GM23248 (cell line): ENCODE measurements at regions not wholly inside any gene's neighbourhood (a gene's known extent, or its start where the extent isn't known, plus 50 kb on each side); places are given as distances from the start of the nearest gene placed in this dataset.

Experiments used
- DNase-seq: peaks from one replicate; pipeline ENCODE4 v3.0.0-alpha.2; 2015
- H2AFZ ChIP-seq: fragments of 200-600 bp; sonication (generic); 2 replicates; pipeline ENCODE4 v1.6.1; 2016; ENCODE audit warnings: antibody characterized with exemption
- H3F3A ChIP-seq: fragments of 200-600 bp; sonication (generic); 2 replicates; pipeline ENCODE4 v1.6.1; 2016; ENCODE audit warnings: mild to moderate bottlenecking, antibody characterized with exemption, mixed run types; ENCODE audit not compliant: insufficient read depth
- H3K27ac ChIP-seq: fragments of 200-600 bp; sonication (generic); 2 replicates; pipeline ENCODE4 v1.5.1; 2016; ENCODE audit warnings: mild to moderate bottlenecking
- H3K27me3 ChIP-seq: fragments of 200-600 bp; sonication (generic); replicated peaks from 2 replicates; pipeline ENCODE4 v1.6.1; 2016; ENCODE audit warnings: mild to moderate bottlenecking; ENCODE audit not compliant: insufficient read depth
- H3K36me3 ChIP-seq: fragments of 200-600 bp; sonication (generic); 2 replicates; pipeline ENCODE4 v1.6.1; 2016; ENCODE audit warnings: low read depth, mild to moderate bottlenecking
- H3K4me1 ChIP-seq: fragments of 200-600 bp; sonication (generic); 2 replicates; pipeline ENCODE4 v1.6.1; 2016; ENCODE audit warnings: mild to moderate bottlenecking; ENCODE audit not compliant: insufficient read depth
- H3K4me2 ChIP-seq: fragments of 200-600 bp; sonication (generic); one replicate; pipeline ENCODE4 v1.6.1; 2016; ENCODE audit warnings: mild to moderate bottlenecking; ENCODE audit not compliant: unreplicated experiment
- H3K4me3 ChIP-seq: fragments of 200-600 bp; sonication (generic); 2 replicates; pipeline ENCODE4 v1.5.1; 2016; ENCODE audit warnings: mild to moderate bottlenecking
- H3K79me2 ChIP-seq: fragments of 200-600 bp; sonication (generic); 2 replicates; pipeline ENCODE4 v1.6.1; 2016; ENCODE audit warnings: mild to moderate bottlenecking; ENCODE audit not compliant: insufficient read depth
- H3K9ac ChIP-seq: fragments of 200-600 bp; sonication (generic); 2 replicates; pipeline ENCODE4 v1.6.1; 2016; ENCODE audit warnings: mild to moderate bottlenecking
- H3K9me2 ChIP-seq: fragments of 200-600 bp; sonication (generic); 2 replicates; pipeline ENCODE4 v1.6.1; 2016; ENCODE audit warnings: mixed run types, mild to moderate bottlenecking, moderate library complexity; ENCODE audit not compliant: insufficient read depth
- H3K9me3 ChIP-seq: fragments of 200-600 bp; sonication (generic); one replicate; pipeline ENCODE4 v1.6.1; 2017; ENCODE audit warnings: low read depth
- H4K20me1 ChIP-seq: fragments of 200-600 bp; sonication (generic); 2 replicates; pipeline ENCODE4 v1.6.0; 2016; ENCODE audit not compliant: insufficient read depth
- EZH2 ChIP-seq: fragments of 200-600 bp; sonication (generic); IDR thresholded peaks from 2 replicates; pipeline ENCODE4 v1.6.1; 2018; ENCODE audit warnings: antibody characterized with exemption, mild to moderate bottlenecking; ENCODE audit not compliant: insufficient read depth, poor library complexity, severe bottlenecking
- EZH2phosphoT487 ChIP-seq: fragments of 200-600 bp; sonication (generic); IDR thresholded peaks from 2 replicates; pipeline ENCODE4 v1.6.1; 2018; ENCODE audit warnings: antibody characterized with exemption, moderate library complexity, mild to moderate bottlenecking, low read depth; ENCODE audit not compliant: insufficient read depth
- WGBS, 2 experiments: methylation state at CpG; one replicate each; pipeline ENCODE4 v1.1.6; 2015 to 2017; ENCODE audit warnings: low lambda C conversion rate in 2 of 2, low coverage in 1 of 2; ENCODE audit errors: missing lambda C conversion rate in 2 of 2; 5-methylcytosine and 5-hydroxymethylcytosine counted together
- in situ Hi-C: fragments of 300-500 bp; cut with MboI; formaldehyde crosslinking; loops from 2 replicates; pipeline ENCODE4 v1.15.0; 2020

GRCh38 chr10:65719790-65720189 lies 1206.0 kb upstream of the LRRTM3 start:
- WGBS, 2 experiments, result 0 to 5% methylated on average over 1 of the region's 1 CpG
- H3K36me3 ChIP-seq, result no peaks in the 10 kb centered on the region
- DNase-seq, result no peak
- H3K79me2 ChIP-seq, result no peaks in the 10 kb centered on the region
- H2AFZ ChIP-seq, result no peak overlapping the region
- H3K4me3 ChIP-seq, result no peak overlapping the region
- H3K9ac ChIP-seq, result no peak overlapping the region
- H3K9me3 ChIP-seq, result no peaks in the 10 kb centered on the region
- no peaks in the 10 kb centered on the region for H3K27me3 ChIP-seq
- H3K27ac ChIP-seq, result no peak overlapping the region
- H3K9me2 ChIP-seq, result no peaks in the 10 kb centered on the region
- H3F3A ChIP-seq, result no peaks in the 10 kb centered on the region
- H3K4me2 ChIP-seq, result no peak overlapping the region
- H4K20me1 ChIP-seq, result no peaks in the 10 kb centered on the region
- TF ChIP-seq EZH2phosphoT487, result no peak
- TF ChIP-seq EZH2, result no peak
- in situ Hi-C loops, result no loop called here
- no peaks in the 10 kb centered on the region for H3K4me1 ChIP-seq

GRCh38 chr10:65720901-65721300 lies 1204.9 kb upstream of the LRRTM3 start:
- no peaks in the 10 kb centered on the region for H3K27me3 ChIP-seq
- no peak overlapping the region for H3K27ac ChIP-seq
- H3K36me3 ChIP-seq, result no peaks in the 10 kb centered on the region
- H3K9me3 ChIP-seq, result no peaks in the 10 kb centered on the region
- no peaks in the 10 kb centered on the region for H4K20me1 ChIP-seq
- no peak overlapping the region for H3K9ac ChIP-seq
- no peaks in the 10 kb centered on the region for H3K4me1 ChIP-seq
- WGBS, 2 experiments, result 21 to 24% methylated on average over 4 of the region's 4 CpGs
- TF ChIP-seq EZH2phosphoT487, result no peak
- TF ChIP-seq EZH2, result no peak
- H3K9me2 ChIP-seq, result no peaks in the 10 kb centered on the region
- H2AFZ ChIP-seq, result no peak overlapping the region
- in situ Hi-C loops, result no loop called here
- DNase-seq, result no peak
- H3K4me2 ChIP-seq, result no peak overlapping the region
- H3F3A ChIP-seq, result no peaks in the 10 kb centered on the region
- no peaks in the 10 kb centered on the region for H3K79me2 ChIP-seq
- no peak overlapping the region for H3K4me3 ChIP-seq

GRCh38 chr10:65723525-65723924 lies 1202.3 kb upstream of the LRRTM3 start:
- 14 to 24% methylated on average over 6 of the region's 6 CpGs for WGBS, 2 experiments
- Histone ChIP-seq H3K36me3 (no peaks in the 10 kb centered on the region), H3K4me2 (no peak overlapping the region), H4K20me1 (no peaks in the 10 kb centered on the region), H3K9ac (no peak overlapping the region), H3K9me2 (no peaks in the 10 kb centered on the region), H3K79me2 (no peaks in the 10 kb centered on the region), H3K9me3 (no peaks in the 10 kb centered on the region), H3K4me1 (no peaks in the 10 kb centered on the region), H3K4me3 (no peak overlapping the region), H2AFZ (no peak overlapping the region), H3K27me3 (no peaks in the 10 kb centered on the region), H3K27ac (no peak overlapping the region), H3F3A (no peaks in the 10 kb centered on the region)
- in situ Hi-C loops, result no loop called here
- TF ChIP-seq EZH2phosphoT487 (no peak), EZH2 (no peak)
- DNase-seq, result no peak

GRCh38 chr10:65735382-65735781 lies 1190.5 kb upstream of the LRRTM3 start:
- H3K4me3 ChIP-seq, result no peak overlapping the region
- no peak overlapping the region for H2AFZ ChIP-seq
- no peaks in the 10 kb centered on the region for H3F3A ChIP-seq
- H3K9me2 ChIP-seq, result no peaks in the 10 kb centered on the region
- no peaks in the 10 kb centered on the region for H3K9me3 ChIP-seq
- H3K79me2 ChIP-seq, result no peaks in the 10 kb centered on the region
- H3K4me1 ChIP-seq, result no peaks in the 10 kb centered on the region
- 35% methylated on average over 2 of the region's 2 CpGs for WGBS, 2 experiments
- no peaks in the 10 kb centered on the region for H3K36me3 ChIP-seq
- no peak for TF ChIP-seq EZH2phosphoT487
- TF ChIP-seq EZH2, result no peak
- H4K20me1 ChIP-seq, result no peaks in the 10 kb centered on the region
- in situ Hi-C loops, result no loop called here
- no peak for DNase-seq
- H3K9ac ChIP-seq, result no peak overlapping the region
- H3K27me3 ChIP-seq, result no peaks in the 10 kb centered on the region
- H3K27ac ChIP-seq, result no peak overlapping the region
- no peak overlapping the region for H3K4me2 ChIP-seq

GRCh38 chr10:65742906-65743305 lies 1182.9 kb upstream of the LRRTM3 start:
- WGBS, 2 experiments, result 0% methylated on average over 1 of the region's 1 CpG
- in situ Hi-C loops, result no loop called here

More at GRCh38 chr10:65742906-65743305, 1182.9 kb upstream of the LRRTM3 start:
- Histone ChIP-seq H4K20me1 (no peaks in the 10 kb centered on the region), H3F3A (no peaks in the 10 kb centered on the region), H3K4me1 (no peaks in the 10 kb centered on the region), H2AFZ (no peak overlapping the region), H3K9me2 (no peaks in the 10 kb centered on the region), H3K9ac (no peak overlapping the region), H3K27ac (no peak overlapping the region), H3K9me3 (no peaks in the 10 kb centered on the region), H3K4me2 (no peak overlapping the region), H3K4me3 (no peak overlapping the region), H3K79me2 (no peaks in the 10 kb centered on the region), H3K27me3 (no peaks in the 10 kb centered on the region), H3K36me3 (no peaks in the 10 kb centered on the region)
- no peak for TF ChIP-seq EZH2
- TF ChIP-seq EZH2phosphoT487, result no peak
- DNase-seq, result no peak
